Endothelial cell of umbilical vein (primary cell): ENCODE measurements at regions not wholly inside any gene's neighbourhood (a gene's known extent, or its start where the extent isn't known, plus 50 kb on each side); places are given as distances from the start of the nearest gene placed in this dataset.

ENCODE experiments used
- BruUV-seq: library from RNA; stranded (reverse); fragments of 400-500 nt; replicated peaks from 2 replicates; lab custom pipeline; 2021; lab: Mats Ljungman, UMichigan
- CTCF ChIA-PET: fragments of 300-600, 350-600 bp; sonication (Branson Sonifier 250); formaldehyde crosslinking; loops from one replicate; lab custom pipeline; 2021; ENCODE audit warnings: antibody characterized with exemption, inconsistent platforms; lab: Charles Lee
- POLR2A ChIA-PET: fragments of 300-600, 350-600 bp; sonication (Branson Sonifier 250); formaldehyde crosslinking; loops from one replicate; lab custom pipeline; 2021; ENCODE audit warnings: antibody characterized with exemption, inconsistent platforms; lab: Charles Lee
- DNase-seq: peaks from one replicate; pipeline ENCODE4 v3.0.0-alpha.2; 2011; ENCODE audit warnings: low read depth, low spot score
- FAIRE-seq: peaks from 2 replicates; lab custom pipeline; 2011; peaks lifted over from hg19 to GRCh38; lab: Jason Lieb, UNC
- H2AFZ ChIP-seq: 2 replicates; pipeline ENCODE4 v1.6.0; 2012; ENCODE audit warnings: low read depth, low read length, control low read depth, inconsistent platforms
- H3K27ac ChIP-seq: 2 replicates; pipeline ENCODE4 v1.5.1; 2011; ENCODE audit warnings: low read depth, mild to moderate bottlenecking, control low read depth, low read length, moderate library complexity; ENCODE audit not compliant: insufficient read depth
- H3K27me3 ChIP-seq, 2 experiments: 2 replicates each; pipeline versions ENCODE4 v1.6.0 to v1.6.1; 2011; ENCODE audit warnings: low read length in 2 of 2, mixed read lengths in 1 of 2; ENCODE audit not compliant: control insufficient read depth in 2 of 2, insufficient read depth in 2 of 2
- H3K36me3 ChIP-seq, 2 experiments: 2 replicates in 1 of 2; 3 replicates in 1 of 2; pipeline ENCODE4 v1.5.1; 2011; ENCODE audit warnings: low read length in 2 of 2, mild to moderate bottlenecking in 1 of 2, moderate library complexity in 1 of 2; ENCODE audit not compliant: control insufficient read depth in 2 of 2, insufficient read depth in 2 of 2; ENCODE audit errors: extremely low read depth in 1 of 2
- H3K4me1 ChIP-seq: 3 replicates; pipeline ENCODE4 v1.5.1; 2011; ENCODE audit warnings: mild to moderate bottlenecking, low read length; ENCODE audit not compliant: control insufficient read depth, insufficient read depth; ENCODE audit errors: extremely low read depth
- H3K4me2 ChIP-seq: 2 replicates; pipeline ENCODE4 v1.6.1; 2011; ENCODE audit warnings: low read length, control low read depth, mixed read lengths; ENCODE audit not compliant: insufficient read depth
- H3K4me3 ChIP-seq, 3 experiments: fragments of 200-600 bp in 1 of 3; sonication (generic), shearing (Covaris generic) in 1 of 3; replicated peaks in 1 of 3; 2 replicates each; pipeline ENCODE4 v1.5.1; 2011 to 2016; ENCODE audit warnings: control low read depth in 3 of 3, low read length in 3 of 3, mild to moderate bottlenecking in 2 of 3, inconsistent platforms in 1 of 3, low read depth in 1 of 3, moderate library complexity in 1 of 3; ENCODE audit not compliant: insufficient read depth in 1 of 3
- H3K79me2 ChIP-seq: 2 replicates; pipeline ENCODE4 v1.6.0; 2012; ENCODE audit warnings: low read length, inconsistent platforms; ENCODE audit not compliant: control insufficient read depth, insufficient read depth
- H3K9ac ChIP-seq: replicated peaks from 2 replicates; pipeline ENCODE3; 2011; ENCODE audit warnings: low read length, control low read depth; ENCODE audit not compliant: insufficient read depth; ENCODE audit errors: extremely low read depth
- H3K9me1 ChIP-seq: replicated peaks from 3 replicates; pipeline ENCODE4 v1.6.0; 2011; ENCODE audit warnings: mild to moderate bottlenecking, low read length; ENCODE audit not compliant: control insufficient read depth, insufficient read depth; ENCODE audit errors: extremely low read depth
- H3K9me3 ChIP-seq: replicated peaks from 2 replicates; pipeline ENCODE4 v1.5.1; 2012; ENCODE audit warnings: low read length, inconsistent platforms; ENCODE audit not compliant: control insufficient read depth, insufficient read depth
- H4K20me1 ChIP-seq: replicated peaks from 2 replicates; pipeline ENCODE3; 2011; ENCODE audit warnings: mild to moderate bottlenecking, low read length; ENCODE audit not compliant: control insufficient read depth, insufficient read depth; ENCODE audit errors: extremely low read depth
- CTCF ChIP-seq, 2 donors: IDR thresholded peaks; 1 replicate in 1 of 2; 2 replicates in 1 of 2; pipeline ENCODE4 v1.5.1; 2011; ENCODE audit warnings: low read length in 2 of 2, mild to moderate bottlenecking in 2 of 2, moderate library complexity in 2 of 2, control low read depth in 1 of 2, inconsistent platforms in 1 of 2, low read depth in 1 of 2; ENCODE audit not compliant: insufficient read depth in 1 of 2; ENCODE audit errors: extremely low read depth in 1 of 2
- EZH2 ChIP-seq: IDR thresholded peaks from 2 replicates; pipeline ENCODE4 v1.6.1; 2012; ENCODE audit warnings: borderline replicate concordance, low read depth, mild to moderate bottlenecking, moderate library complexity, low read length, inconsistent platforms; ENCODE audit not compliant: severe bottlenecking
- FOS ChIP-seq: IDR thresholded peaks from 2 replicates; pipeline ENCODE4 v1.6.1; 2011; ENCODE audit warnings: mild to moderate bottlenecking, low read length, moderate library complexity, borderline replicate concordance; ENCODE audit not compliant: insufficient read depth
- GATA2 ChIP-seq: IDR thresholded peaks from 2 replicates; pipeline ENCODE4 v1.7.0; 2011; ENCODE audit warnings: low read depth, mild to moderate bottlenecking, moderate library complexity, mixed read lengths, low read length; ENCODE audit not compliant: insufficient read length, insufficient read depth
- JUN ChIP-seq: IDR thresholded peaks from 2 replicates; pipeline ENCODE4 v1.6.1; 2011; ENCODE audit warnings: borderline replicate concordance, low read depth; ENCODE audit not compliant: insufficient read length, insufficient read depth
- MAX ChIP-seq: IDR thresholded peaks from 2 replicates; pipeline ENCODE4 v1.6.1; 2011; ENCODE audit not compliant: insufficient read depth, insufficient read length
- MYC ChIP-seq: IDR thresholded peaks from one replicate; pipeline ENCODE4 v1.6.1; 2011; ENCODE audit warnings: mild to moderate bottlenecking, low read depth, low read length
- POLR2A ChIP-seq: IDR thresholded peaks from 2 replicates; pipeline ENCODE4 v1.6.1; 2012; ENCODE audit warnings: low read depth, mild to moderate bottlenecking, control low read depth, low read length
- POLR2AphosphoS5 ChIP-seq: IDR thresholded peaks from 2 replicates; pipeline ENCODE4 v1.6.1; 2012; ENCODE audit warnings: low read depth, mild to moderate bottlenecking, control low read depth, low read length, moderate library complexity; ENCODE audit not compliant: insufficient read depth
- dilution Hi-C: fragments of 300-500 bp; cut with MboI; formaldehyde crosslinking; loops from one replicate; pipeline ENCODE4 v1.15.0; 2019; ENCODE audit warnings: low sequenced_read_pairs; ENCODE audit not compliant: extremely low pct_ligation_motif_present
- intact Hi-C: fragments of 100-400 bp; cut with micrococcal nuclease; formaldehyde crosslinking; loops from one replicate; pipeline ENCODE4 v1.10.0; 2022

- Histone ChIP-seq H3K79me2 (no peaks in the 10 kb centered on the region), H3K4me1 (no peaks in the 10 kb centered on the region), H3K9ac (no peak overlapping the region), H3K9me3 (no peaks in the 10 kb centered on the region), H3K27me3 (peaks cover 0 to 2% of the 10 kb centered on the region in 2 experiments), H3K4me2 (no peak overlapping the region), H2AFZ (no peak overlapping the region), H4K20me1 (no peaks in the 10 kb centered on the region), H3K9me1 (no peaks in the 10 kb centered on the region), H3K36me3 (no peaks in the 10 kb centered on the region), H3K27ac (no peak overlapping the region), H3K4me3 (no peak overlapping the region)
- dilution Hi-C loops (no loop called here), intact Hi-C loops (no loop called here)
- BruUV-seq, result no TSS peak
- ChIA-PET CTCF (no interaction called here), POLR2A (no interaction called here)
- FAIRE-seq (no peak), DNase-seq (peak; percentile 14)
- TF ChIP-seq FOS, result peak; percentile 26
- TF ChIP-seq CTCF (IDR thresholded peaks at IDR 0.05; ENCODE audit: extremely low read depth in 1 of 2, insufficient read depth in 1 of 2, low read depth in 1 of 2, low read length in 2 of 2), result no peak
Measured at GRCh38 chr3:40770061-40770460, 245.3 kb downstream of the ZNF621 start.

GRCh38 chr3:40771112-40771511 is 246.4 kb downstream of the ZNF621 start:
- H3K4me1 ChIP-seq, result no peaks in the 10 kb centered on the region
- CTCF ChIA-PET, result no interaction called here
- H3K36me3 ChIP-seq, result no peaks in the 10 kb centered on the region
- no peaks in the 10 kb centered on the region for H4K20me1 ChIP-seq
- no peaks in the 10 kb centered on the region for H3K79me2 ChIP-seq
- FAIRE-seq, result no peak
- DNase-seq, result no peak
- H2AFZ ChIP-seq, result no peak overlapping the region
- intact Hi-C loops (no loop called here), dilution Hi-C loops (no loop called here)
- no peaks in the 10 kb centered on the region for H3K9me3 ChIP-seq
- H3K27ac ChIP-seq, result no peak overlapping the region
- no TSS peak for BruUV-seq
- H3K27me3 ChIP-seq, result peaks cover 0 to 2% of the 10 kb centered on the region in 2 experiments
- no peak overlapping the region for H3K4me3 ChIP-seq
- H3K9ac ChIP-seq, result no peak overlapping the region
- no peak overlapping the region for H3K4me2 ChIP-seq
- H3K9me1 ChIP-seq, result no peaks in the 10 kb centered on the region
- POLR2A ChIA-PET, result no interaction called here
- TF ChIP-seq GATA2 (no peak), JUN (no peak), MYC (no peak), POLR2A (no peak), CTCF (IDR thresholded peaks at IDR 0.05; ENCODE audit: extremely low read depth in 1 of 2, insufficient read depth in 1 of 2, low read depth in 1 of 2, low read length in 2 of 2) (no peak), POLR2AphosphoS5 (no peak), MAX (no peak), FOS (no peak), EZH2 (no peak)
